PC-9 (cell line): ENCODE measurements at regions not wholly inside any gene's neighbourhood (a gene's known extent, or its start where the extent isn't known, plus 50 kb on each side); places are given as distances from the start of the nearest gene placed in this dataset.

Experiments used
- BruUV-seq: library from RNA; stranded (reverse); fragments of 400-500 nt; replicated peaks from 2 replicates; lab custom pipeline; 2021; lab: Mats Ljungman, UMichigan
- CTCF ChIA-PET: fragments of 300-600 bp; sonication (Branson Sonifier 250); formaldehyde crosslinking; loops from one replicate; lab custom pipeline; 2022; ENCODE audit warnings: antibody characterized with exemption; lab: Charles Lee
- POLR2A ChIA-PET: fragments of 300-600 bp; sonication (Branson Sonifier 250); formaldehyde crosslinking; loops from one replicate; lab custom pipeline; 2022; ENCODE audit warnings: antibody characterized with exemption; ENCODE audit not compliant: unreplicated experiment; lab: Charles Lee
- DNase-seq, 2 experiments: peaks; one replicate each; pipeline versions ENCODE4 v3.0.0 to v3.0.0-alpha.2; 2015 to 2022; ENCODE audit warnings: mixed read lengths in 1 of 2
- H2AFZ ChIP-seq: fragments of 200-600 bp; sonication (generic); 2 replicates; pipeline ENCODE4 v1.8.1; 2017; ENCODE audit warnings: antibody characterized with exemption
- H3F3A ChIP-seq: fragments of 200-600 bp; sonication (generic); 2 replicates; pipeline ENCODE4 v1.8.1; 2017; ENCODE audit warnings: antibody characterized with exemption, mild to moderate bottlenecking, low read depth; ENCODE audit not compliant: insufficient read depth
- H3K27ac ChIP-seq: fragments of 200-600 bp; sonication (generic); 2 replicates; pipeline ENCODE4 v1.6.1; 2016; ENCODE audit warnings: mixed run types
- H3K27me3 ChIP-seq: fragments of 200-600 bp; sonication (generic); 2 replicates; pipeline ENCODE4 v1.6.1; 2016; ENCODE audit warnings: low read depth, mixed run types; ENCODE audit not compliant: insufficient read depth
- H3K36me3 ChIP-seq: fragments of 200-600 bp; sonication (generic); 2 replicates; pipeline ENCODE4 v1.6.1; 2016; ENCODE audit warnings: low read depth, mixed run types
- H3K4me1 ChIP-seq: fragments of 200-600 bp; sonication (generic); replicated peaks from 2 replicates; pipeline ENCODE4 v1.6.1; 2016; ENCODE audit warnings: mixed run types; ENCODE audit not compliant: insufficient read depth
- H3K4me2 ChIP-seq: fragments of 200-600 bp; sonication (generic); 2 replicates; pipeline ENCODE4 v1.6.1; 2017; ENCODE audit warnings: mixed run types
- H3K4me3 ChIP-seq: fragments of 200-600 bp; sonication (generic); 2 replicates; pipeline ENCODE4 v1.6.1; 2016; ENCODE audit warnings: mixed run types
- H3K79me2 ChIP-seq: fragments of 200-600 bp; sonication (generic); 2 replicates; pipeline ENCODE4 v1.6.1; 2017; ENCODE audit warnings: low read depth, mixed run types
- H3K9me2 ChIP-seq: fragments of 200-600 bp; sonication (generic); 2 replicates; pipeline ENCODE4 v1.8.1; 2017; ENCODE audit warnings: mild to moderate bottlenecking; ENCODE audit not compliant: insufficient read depth
- H3K9me3 ChIP-seq: fragments of 200-600 bp; sonication (generic); 2 replicates; pipeline ENCODE4 v1.8.1; 2016; ENCODE audit warnings: low read depth; ENCODE audit not compliant: insufficient read depth
- H4K20me1 ChIP-seq: fragments of 200-600 bp; sonication (generic); 2 replicates; pipeline ENCODE4 v1.8.1; 2017; ENCODE audit not compliant: insufficient read depth
- EZH2 ChIP-seq: fragments of 200-600 bp; sonication (generic); IDR thresholded peaks from 2 replicates; pipeline ENCODE4 v1.8.0; 2017; ENCODE audit warnings: antibody characterized with exemption, low read depth
- intact Hi-C: fragments of 100-400 bp; cut with micrococcal nuclease; formaldehyde crosslinking; loops from one replicate; pipeline ENCODE4 v1.10.0; 2022; ENCODE audit not compliant: unreplicated experiment
- TF ChIP-seq, protein P1 (sequence below): fragments of 200-600 bp; sonication (generic); conservative IDR thresholded peaks from 2 replicates; pipeline ENCODE4 v1.6.1; 2017; ENCODE audit warnings: mixed run types, antibody characterized with exemption, mild to moderate bottlenecking, moderate library complexity

DNA sequence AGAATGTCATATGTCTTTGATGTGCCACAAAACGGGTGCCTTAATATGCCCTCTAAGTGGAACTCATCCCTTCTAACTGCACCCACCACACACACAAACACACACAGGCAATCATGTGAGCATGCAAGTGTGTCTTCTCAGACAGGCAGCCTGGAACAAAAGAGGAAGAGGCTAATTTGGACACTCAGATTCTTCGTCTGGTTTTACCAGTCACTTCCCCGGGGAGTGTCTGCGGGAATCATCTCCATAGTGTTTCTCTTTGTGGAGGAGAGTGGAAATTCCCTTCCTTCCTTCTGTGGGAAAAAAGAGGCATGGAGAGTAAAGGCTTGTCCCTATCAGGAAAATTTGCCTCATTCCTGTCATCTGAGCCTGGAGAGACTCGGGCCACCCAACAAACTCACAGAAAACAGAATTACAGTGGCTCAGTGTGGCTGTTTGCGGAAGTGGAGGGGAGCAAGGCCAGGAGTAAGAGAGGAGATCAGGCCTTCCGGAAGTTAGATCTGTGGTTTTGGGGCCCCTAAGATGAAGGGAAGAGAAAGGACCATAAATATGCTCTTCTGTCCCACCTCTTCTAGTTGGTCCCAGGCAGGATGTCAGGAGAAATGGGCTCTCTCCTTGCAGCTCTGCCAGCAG is 212.6 kb upstream of the SEMA6D start:
- H3K36me3 ChIP-seq: no peaks in the 10 kb centered on the region
- ChIA-PET POLR2A (no interaction called here), CTCF (no interaction called here)
- H3K4me3 ChIP-seq: no peak overlapping the region
- no peak overlapping the region for H2AFZ ChIP-seq
- no peaks in the 10 kb centered on the region for H3F3A ChIP-seq
- no peaks in the 10 kb centered on the region for H3K4me1 ChIP-seq
- BruUV-seq: no TSS peak
- no peak for TF ChIP-seq EZH2
- TF ChIP-seq, protein P1, sequence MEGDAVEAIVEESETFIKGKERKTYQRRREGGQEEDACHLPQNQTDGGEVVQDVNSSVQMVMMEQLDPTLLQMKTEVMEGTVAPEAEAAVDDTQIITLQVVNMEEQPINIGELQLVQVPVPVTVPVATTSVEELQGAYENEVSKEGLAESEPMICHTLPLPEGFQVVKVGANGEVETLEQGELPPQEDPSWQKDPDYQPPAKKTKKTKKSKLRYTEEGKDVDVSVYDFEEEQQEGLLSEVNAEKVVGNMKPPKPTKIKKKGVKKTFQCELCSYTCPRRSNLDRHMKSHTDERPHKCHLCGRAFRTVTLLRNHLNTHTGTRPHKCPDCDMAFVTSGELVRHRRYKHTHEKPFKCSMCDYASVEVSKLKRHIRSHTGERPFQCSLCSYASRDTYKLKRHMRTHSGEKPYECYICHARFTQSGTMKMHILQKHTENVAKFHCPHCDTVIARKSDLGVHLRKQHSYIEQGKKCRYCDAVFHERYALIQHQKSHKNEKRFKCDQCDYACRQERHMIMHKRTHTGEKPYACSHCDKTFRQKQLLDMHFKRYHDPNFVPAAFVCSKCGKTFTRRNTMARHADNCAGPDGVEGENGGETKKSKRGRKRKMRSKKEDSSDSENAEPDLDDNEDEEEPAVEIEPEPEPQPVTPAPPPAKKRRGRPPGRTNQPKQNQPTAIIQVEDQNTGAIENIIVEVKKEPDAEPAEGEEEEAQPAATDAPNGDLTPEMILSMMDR: no peak
- intact Hi-C loops: no loop called here
- no peak for DNase-seq
- no peaks in the 10 kb centered on the region for H3K9me3 ChIP-seq
- H3K27ac ChIP-seq: no peak overlapping the region
- no peaks in the 10 kb centered on the region for H3K79me2 ChIP-seq
- no peaks in the 10 kb centered on the region for H3K9me2 ChIP-seq
- H3K4me2 ChIP-seq: no peak overlapping the region
- H3K27me3 ChIP-seq: no peaks in the 10 kb centered on the region
- no peaks in the 10 kb centered on the region for H4K20me1 ChIP-seq

DNA sequence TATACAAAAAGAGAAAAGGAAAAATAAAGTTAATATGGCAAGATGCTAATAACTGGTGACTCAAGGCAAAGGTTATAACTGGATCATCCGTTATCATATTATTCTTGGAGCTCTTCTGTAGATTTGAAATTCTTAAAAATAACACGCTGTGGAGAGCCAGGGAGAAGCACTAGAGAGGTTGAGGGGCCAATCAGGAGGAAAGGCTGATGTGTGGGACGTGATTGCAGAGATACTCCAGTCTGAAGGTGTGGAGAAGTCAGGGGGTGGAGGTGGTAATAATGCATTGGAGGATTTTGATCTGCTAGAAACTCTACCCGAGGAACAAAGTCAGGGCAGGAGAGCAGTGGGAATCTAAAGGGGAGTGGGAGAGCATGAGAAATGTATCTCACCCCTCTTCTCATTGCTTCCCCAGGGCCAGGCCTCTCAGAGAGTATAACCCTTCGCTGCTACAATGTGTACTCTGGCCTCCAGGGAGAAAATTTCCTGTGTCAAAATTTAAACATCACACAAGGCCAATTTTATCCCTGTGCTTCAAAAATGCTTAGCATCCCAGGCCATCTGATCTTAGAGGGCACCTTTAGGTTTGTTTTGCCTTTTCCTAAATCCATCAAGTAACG is 211.5 kb upstream of the SEMA6D start:
- H3K36me3 ChIP-seq: no peaks in the 10 kb centered on the region
- no peaks in the 10 kb centered on the region for H3F3A ChIP-seq
- POLR2A ChIA-PET: no interaction called here
- no peaks in the 10 kb centered on the region for H3K9me2 ChIP-seq
- no TSS peak for BruUV-seq
- no peak overlapping the region for H3K4me3 ChIP-seq
- H3K4me2 ChIP-seq: no peak overlapping the region
- no peak overlapping the region for H2AFZ ChIP-seq
- TF ChIP-seq EZH2: no peak
- TF ChIP-seq, protein P1: no peak
- no peaks in the 10 kb centered on the region for H3K27me3 ChIP-seq
- CTCF ChIA-PET: no interaction called here
- intact Hi-C loops: no loop called here
- H3K4me1 ChIP-seq: no peaks in the 10 kb centered on the region
- no peak overlapping the region for H3K27ac ChIP-seq
- no peaks in the 10 kb centered on the region for H3K9me3 ChIP-seq
- no peaks in the 10 kb centered on the region for H3K79me2 ChIP-seq
- H4K20me1 ChIP-seq: no peaks in the 10 kb centered on the region
- DNase-seq: no peak

DNA sequence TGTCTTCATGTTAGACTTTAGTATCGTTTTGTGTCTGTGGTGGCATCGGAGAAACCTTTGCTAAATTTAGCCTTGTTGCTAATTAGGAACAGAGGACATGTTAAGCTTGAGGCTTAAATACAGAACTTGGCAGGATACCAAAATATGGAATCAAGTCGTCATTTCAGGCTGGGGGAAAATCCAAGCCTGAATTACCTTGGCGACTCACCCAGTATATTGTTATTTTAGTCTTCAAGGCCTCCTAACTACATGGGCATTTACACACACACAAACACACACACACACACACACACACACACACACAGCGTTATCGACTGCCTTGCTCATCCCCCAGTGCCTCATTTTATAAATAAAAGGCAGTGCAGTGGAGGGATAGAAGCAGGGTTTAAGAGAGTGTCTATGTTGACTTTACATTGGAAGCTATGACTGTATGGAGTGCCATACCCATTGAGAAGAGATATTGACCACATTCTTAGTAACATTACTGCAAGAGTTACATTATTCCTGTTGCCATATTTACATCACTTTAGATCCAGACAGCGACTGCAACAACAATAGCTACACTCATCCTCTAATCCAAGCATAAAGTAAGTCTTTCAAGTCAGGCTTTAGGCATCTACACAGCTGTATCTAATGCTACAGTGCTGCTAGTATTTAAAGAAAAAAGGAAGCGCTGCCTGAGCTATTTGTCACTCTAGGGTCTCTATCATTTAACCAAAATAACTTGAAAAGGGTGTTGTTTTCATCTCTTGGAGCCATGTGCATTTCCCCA is 210.8 kb upstream of the SEMA6D start:
- Histone ChIP-seq H3K4me2 (no peak overlapping the region), H3K27ac (no peak overlapping the region), H3K4me3 (no peak overlapping the region), H3K4me1 (no peaks in the 10 kb centered on the region), H4K20me1 (no peaks in the 10 kb centered on the region), H3K79me2 (no peaks in the 10 kb centered on the region), H3K9me2 (no peaks in the 10 kb centered on the region), H3K27me3 (no peaks in the 10 kb centered on the region), H2AFZ (no peak overlapping the region), H3K9me3 (no peaks in the 10 kb centered on the region), H3K36me3 (no peaks in the 10 kb centered on the region), H3F3A (no peaks in the 10 kb centered on the region)
- DNase-seq: no peak
- BruUV-seq: no TSS peak
- intact Hi-C loops: no loop called here
- no peak for TF ChIP-seq EZH2
- TF ChIP-seq, protein P1: no peak
- ChIA-PET POLR2A (no interaction called here), CTCF (no interaction called here)
